ENCODE measurements at regions not wholly inside any gene's neighbourhood (a gene's known extent, or its start where the extent isn't known, plus 50 kb on each side); places are given as distances from the start of the nearest gene placed in this dataset.
"Not testable (repeated sequence)": the region's sequence is repeated elsewhere in the genome, so short reads cannot be mapped to it uniquely, and the experiment has no call there.

GRCh38 chr7:126065766-126066165, 1136.1 kb upstream of the POT1 start:
- TF ChIP-seq, protein P1, sequence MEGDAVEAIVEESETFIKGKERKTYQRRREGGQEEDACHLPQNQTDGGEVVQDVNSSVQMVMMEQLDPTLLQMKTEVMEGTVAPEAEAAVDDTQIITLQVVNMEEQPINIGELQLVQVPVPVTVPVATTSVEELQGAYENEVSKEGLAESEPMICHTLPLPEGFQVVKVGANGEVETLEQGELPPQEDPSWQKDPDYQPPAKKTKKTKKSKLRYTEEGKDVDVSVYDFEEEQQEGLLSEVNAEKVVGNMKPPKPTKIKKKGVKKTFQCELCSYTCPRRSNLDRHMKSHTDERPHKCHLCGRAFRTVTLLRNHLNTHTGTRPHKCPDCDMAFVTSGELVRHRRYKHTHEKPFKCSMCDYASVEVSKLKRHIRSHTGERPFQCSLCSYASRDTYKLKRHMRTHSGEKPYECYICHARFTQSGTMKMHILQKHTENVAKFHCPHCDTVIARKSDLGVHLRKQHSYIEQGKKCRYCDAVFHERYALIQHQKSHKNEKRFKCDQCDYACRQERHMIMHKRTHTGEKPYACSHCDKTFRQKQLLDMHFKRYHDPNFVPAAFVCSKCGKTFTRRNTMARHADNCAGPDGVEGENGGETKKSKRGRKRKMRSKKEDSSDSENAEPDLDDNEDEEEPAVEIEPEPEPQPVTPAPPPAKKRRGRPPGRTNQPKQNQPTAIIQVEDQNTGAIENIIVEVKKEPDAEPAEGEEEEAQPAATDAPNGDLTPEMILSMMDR (IDR thresholded peaks at IDR 0.05; ENCODE audit: unreplicated experiment): no peak
- no peak for DNase-seq (ENCODE audit: low spot score, unreplicated experiment)
- no peak overlapping the region for H3K27ac Mint-ChIP-seq
- H3K4me1 Mint-ChIP-seq (ENCODE audit: low read depth): no peaks in the 10 kb centered on the region
- no peaks in the 10 kb centered on the region for H3K36me3 Mint-ChIP-seq (ENCODE audit: insufficient read depth)
- no peak overlapping the region for H3K4me3 Mint-ChIP-seq (ENCODE audit: low read depth)
- peaks cover 12% of the 10 kb centered on the region for H3K9me3 Mint-ChIP-seq (ENCODE audit: low read depth)
- H3K27me3 Mint-ChIP-seq: no peaks in the 10 kb centered on the region

DNA sequence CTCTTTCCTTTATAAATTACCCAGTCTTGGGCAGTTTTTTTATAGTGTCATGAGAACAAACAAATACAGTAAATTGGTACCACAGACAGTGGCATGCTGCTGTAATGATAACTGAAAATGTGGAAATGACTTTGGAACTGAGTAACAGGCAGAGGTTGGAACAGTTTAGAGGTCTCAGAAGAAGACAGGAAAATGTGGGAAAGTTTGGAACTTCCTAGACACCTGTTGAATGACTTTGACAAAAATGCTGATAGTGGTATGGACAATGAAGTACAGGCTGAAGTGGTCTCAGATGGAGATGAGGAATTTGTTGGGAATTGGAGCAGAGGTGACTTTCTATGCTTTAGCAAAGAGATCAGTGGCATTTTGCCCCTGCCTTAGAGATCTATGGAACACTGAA, 1128.4 kb upstream of the POT1 start:
- H3K27ac Mint-ChIP-seq: no peak overlapping the region
- peaks cover 21% of the 10 kb centered on the region for H3K9me3 Mint-ChIP-seq (ENCODE audit: low read depth)
- peaks cover 2% of the 10 kb centered on the region for H3K36me3 Mint-ChIP-seq (ENCODE audit: insufficient read depth)
- no peak for DNase-seq (ENCODE audit: low spot score, unreplicated experiment)
- no peaks in the 10 kb centered on the region for H3K4me1 Mint-ChIP-seq (ENCODE audit: low read depth)
- no peaks in the 10 kb centered on the region for H3K27me3 Mint-ChIP-seq
- H3K4me3 Mint-ChIP-seq (ENCODE audit: low read depth): no peak overlapping the region
- TF ChIP-seq, protein P1 (IDR thresholded peaks at IDR 0.05; ENCODE audit: unreplicated experiment): no peak

- H3K4me3 Mint-ChIP-seq (ENCODE audit: low read depth); H3K4me1 Mint-ChIP-seq (ENCODE audit: low read depth); H3K27me3 Mint-ChIP-seq; DNase-seq (ENCODE audit: low spot score, unreplicated experiment); H3K36me3 Mint-ChIP-seq (ENCODE audit: insufficient read depth); H3K27ac Mint-ChIP-seq: not testable (repeated sequence)
- peaks cover 15% of the 10 kb centered on the region for H3K9me3 Mint-ChIP-seq (ENCODE audit: low read depth)
These were observed 1127.0 kb upstream of the POT1 start for GRCh38 chr7:126056613-126057012.

DNA sequence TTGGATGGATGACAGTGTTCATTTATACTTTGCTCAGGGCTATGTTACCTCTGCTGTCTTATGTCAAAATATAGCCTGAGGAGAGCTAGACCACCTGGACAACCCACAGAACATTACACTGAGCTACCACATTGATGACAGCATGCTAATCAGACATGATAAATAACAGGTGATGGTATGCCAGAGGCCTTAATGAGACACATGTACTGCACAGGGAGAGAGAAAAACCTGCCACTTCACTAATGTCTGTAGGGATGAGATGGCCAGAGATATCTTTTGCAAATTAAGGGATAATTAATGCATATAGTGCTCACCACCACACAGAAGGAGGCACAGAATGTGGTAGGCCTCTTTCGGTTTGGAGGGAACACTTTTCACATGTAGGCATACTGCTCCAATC, 1122.6 kb upstream of the POT1 start:
- Mint-ChIP-seq H3K4me1 (ENCODE audit: low read depth) (no peaks in the 10 kb centered on the region), H3K27me3 (no peaks in the 10 kb centered on the region), H3K4me3 (ENCODE audit: low read depth) (no peak overlapping the region), H3K36me3 (ENCODE audit: insufficient read depth) (no peaks in the 10 kb centered on the region), H3K9me3 (ENCODE audit: low read depth) (peaks cover 5% of the 10 kb centered on the region), H3K27ac (no peak overlapping the region)
- no peak for DNase-seq (ENCODE audit: low spot score, unreplicated experiment)
- TF ChIP-seq, protein P1 (IDR thresholded peaks at IDR 0.05; ENCODE audit: unreplicated experiment): no peak

- Mint-ChIP-seq H3K27ac (no peak overlapping the region), H3K9me3 (ENCODE audit: low read depth) (peaks cover 4% of the 10 kb centered on the region), H3K27me3 (no peaks in the 10 kb centered on the region), H3K36me3 (ENCODE audit: insufficient read depth) (no peaks in the 10 kb centered on the region), H3K4me3 (ENCODE audit: low read depth) (no peak overlapping the region), H3K4me1 (ENCODE audit: low read depth) (no peaks in the 10 kb centered on the region)
- DNase-seq (ENCODE audit: low spot score, unreplicated experiment): no peak
- TF ChIP-seq, protein P1 (IDR thresholded peaks at IDR 0.05; ENCODE audit: unreplicated experiment): no peak
These were observed 1115.0 kb upstream of the POT1 start for GRCh38 chr7:126044662-126045061.

- DNase-seq (ENCODE audit: low spot score, unreplicated experiment): no peak
- no peak overlapping the region for H3K4me3 Mint-ChIP-seq (ENCODE audit: low read depth)
- no peaks in the 10 kb centered on the region for H3K9me3 Mint-ChIP-seq (ENCODE audit: low read depth)
- H3K27ac Mint-ChIP-seq: no peak overlapping the region
- TF ChIP-seq, protein P1 (IDR thresholded peaks at IDR 0.05; ENCODE audit: unreplicated experiment): no peak
- H3K4me1 Mint-ChIP-seq (ENCODE audit: low read depth): no peaks in the 10 kb centered on the region
- H3K27me3 Mint-ChIP-seq: no peaks in the 10 kb centered on the region
- no peaks in the 10 kb centered on the region for H3K36me3 Mint-ChIP-seq (ENCODE audit: insufficient read depth)
These were observed 1111.8 kb upstream of the POT1 start for GRCh38 chr7:126041472-126041871.

All from progenitor cell of endocrine pancreas (in vitro differentiated cells).